IMR-90 (cell line): ENCODE measurements at regions not wholly inside any gene's neighbourhood (a gene's known extent, or its start where the extent isn't known, plus 50 kb on each side); places are given as distances from the start of the nearest gene placed in this dataset.

ENCODE experiments used
- CTCF ChIP-seq: conservative IDR thresholded peaks from 2 replicates; pipeline ENCODE4 v1.5.1; 2012; ENCODE audit warnings: mild to moderate bottlenecking, low read depth, low read length, improper control_type of control experiment
- MAZ ChIP-seq: IDR thresholded peaks from 2 replicates; pipeline ENCODE4 v1.6.1; 2012; ENCODE audit warnings: low read depth, mild to moderate bottlenecking, low read length, improper control_type of control experiment, moderate library complexity, borderline replicate concordance
- MXI1 ChIP-seq: IDR thresholded peaks from 2 replicates; pipeline ENCODE4 v1.6.1; 2012; ENCODE audit warnings: low read depth, mild to moderate bottlenecking, low read length, moderate library complexity, borderline replicate concordance
- POLR2A ChIP-seq: IDR thresholded peaks from 2 replicates; pipeline ENCODE4 v1.6.1; 2012; ENCODE audit warnings: mild to moderate bottlenecking, low read depth, low read length
- RCOR1 ChIP-seq: IDR thresholded peaks from 2 replicates; pipeline ENCODE4 v1.6.1; 2012; ENCODE audit warnings: mild to moderate bottlenecking, low read length, improper control_type of control experiment; ENCODE audit not compliant: insufficient replicate concordance

GRCh38 chr10:29757551-29758297 lies 123.0 kb upstream of the SVIL start:
- TF ChIP-seq CTCF: no peak
- no peak for TF ChIP-seq MAZ
- TF ChIP-seq MXI1: no peak
- no peak for TF ChIP-seq RCOR1
- no peak for TF ChIP-seq POLR2A
